ENCODE measurements at regions not wholly inside any gene's neighbourhood (a gene's known extent, or its start where the extent isn't known, plus 50 kb on each side); places are given as distances from the start of the nearest gene placed in this dataset.

- Mint-ChIP-seq H3K4me3 (ENCODE audit: low read depth, unreplicated experiment) (no peak overlapping the region), H3K27ac (ENCODE audit: unreplicated experiment) (no peak overlapping the region), H3K36me3 (ENCODE audit: insufficient read depth, unreplicated experiment) (peaks cover 21% of the 10 kb centered on the region), H3K4me1 (ENCODE audit: low read depth, unreplicated experiment) (peaks cover 17% of the 10 kb centered on the region), H3K27me3 (ENCODE audit: unreplicated experiment) (peaks cover 9% of the 10 kb centered on the region), H3K9me3 (ENCODE audit: low read depth, unreplicated experiment) (no peaks in the 10 kb centered on the region)
- CTCF ChIA-PET = interaction anchor here (0.6 to 0.8 kb wide), 2 partner anchors 95 to 191 kb away, joined by 4 to 5 read pairs; no protein-coding TSS in a partner anchor
- no TSS peak for BruUV-seq (replicated peaks)
- no peak for DNase-seq
- intact Hi-C loops (cut with micrococcal nuclease; ENCODE audit: unreplicated experiment) = no loop called here
- TF ChIP-seq CTCF (IDR thresholded peaks at IDR 0.05; ENCODE audit: unreplicated experiment) = no peak
Measured at GRCh38 chr1:201742955-201743805, 85.8 kb upstream of the IPO9 start.

- Mint-ChIP-seq H3K4me3 (ENCODE audit: low read depth, unreplicated experiment) (no peak overlapping the region), H3K9me3 (ENCODE audit: low read depth, unreplicated experiment) (no peaks in the 10 kb centered on the region), H3K27me3 (ENCODE audit: unreplicated experiment) (peaks cover 9% of the 10 kb centered on the region), H3K4me1 (ENCODE audit: low read depth, unreplicated experiment) (peaks cover 28% of the 10 kb centered on the region), H3K27ac (ENCODE audit: unreplicated experiment) (no peak overlapping the region), H3K36me3 (ENCODE audit: insufficient read depth, unreplicated experiment) (peaks cover 5% of the 10 kb centered on the region)
- CTCF ChIA-PET = interaction anchor here (0.5 kb wide), 1 partner anchor 34 kb away, joined by 3 read pairs; no protein-coding TSS in a partner anchor
- no TSS peak for BruUV-seq (replicated peaks)
- DNase-seq = no peak
- TF ChIP-seq CTCF (IDR thresholded peaks at IDR 0.05; ENCODE audit: unreplicated experiment) = no peak
- intact Hi-C loops (cut with micrococcal nuclease; ENCODE audit: unreplicated experiment) = no loop called here
Measured at GRCh38 chr1:201745023-201745422, 83.9 kb upstream of the IPO9 start.

- intact Hi-C loops (cut with micrococcal nuclease; ENCODE audit: unreplicated experiment) = no loop called here
- Mint-ChIP-seq H3K4me3 (ENCODE audit: low read depth, unreplicated experiment) (no peak overlapping the region), H3K4me1 (ENCODE audit: low read depth, unreplicated experiment) (peaks cover 28% of the 10 kb centered on the region), H3K9me3 (ENCODE audit: low read depth, unreplicated experiment) (no peaks in the 10 kb centered on the region), H3K36me3 (ENCODE audit: insufficient read depth, unreplicated experiment) (no peaks in the 10 kb centered on the region), H3K27ac (ENCODE audit: unreplicated experiment) (no peak overlapping the region), H3K27me3 (ENCODE audit: unreplicated experiment) (peaks cover 1% of the 10 kb centered on the region)
- TF ChIP-seq CTCF (IDR thresholded peaks at IDR 0.05; ENCODE audit: unreplicated experiment) = no peak
- CTCF ChIA-PET = no interaction called here
- BruUV-seq (replicated peaks) = no TSS peak
- DNase-seq = no peak
Measured at GRCh38 chr1:201746156-201746555, 82.8 kb upstream of the IPO9 start.

GRCh38 chr1:201747261-201747660 lies 81.7 kb upstream of the IPO9 start:
- no peaks in the 10 kb centered on the region for H3K9me3 Mint-ChIP-seq (ENCODE audit: low read depth, unreplicated experiment)
- H3K27ac Mint-ChIP-seq (ENCODE audit: unreplicated experiment) = no peak overlapping the region
- intact Hi-C loops (cut with micrococcal nuclease; ENCODE audit: unreplicated experiment) = no loop called here
- TF ChIP-seq CTCF (IDR thresholded peaks at IDR 0.05; ENCODE audit: unreplicated experiment) = no peak
- H3K27me3 Mint-ChIP-seq (ENCODE audit: unreplicated experiment) = no peaks in the 10 kb centered on the region
- H3K36me3 Mint-ChIP-seq (ENCODE audit: insufficient read depth, unreplicated experiment) = no peaks in the 10 kb centered on the region
- no TSS peak for BruUV-seq (replicated peaks)
- no peak overlapping the region for H3K4me3 Mint-ChIP-seq (ENCODE audit: low read depth, unreplicated experiment)
- CTCF ChIA-PET = no interaction called here
- peaks cover 19% of the 10 kb centered on the region for H3K4me1 Mint-ChIP-seq (ENCODE audit: low read depth, unreplicated experiment)
- no peak for DNase-seq
